Fibroblast of lung (primary cell): ENCODE measurements at regions not wholly inside any gene's neighbourhood (a gene's known extent, or its start where the extent isn't known, plus 50 kb on each side); places are given as distances from the start of the nearest gene placed in this dataset.
A peak's percentile ranks its signal among the peaks of the same experiment; 100 is the strongest.

ENCODE experiments used
- DNase-seq, 2 donors: peaks; one replicate each; pipeline versions ENCODE4 v3.0.0 to v3.0.0-alpha.2; 2010; ENCODE audit warnings: low read depth in 2 of 2
- H2AFZ ChIP-seq: 2 replicates; pipeline ENCODE4 v1.5.1; 2012; ENCODE audit warnings: low read length, control low read depth, inconsistent platforms
- H3K27ac ChIP-seq: 2 replicates; pipeline ENCODE4 v1.5.1; 2011; ENCODE audit warnings: low read length, control low read depth; ENCODE audit not compliant: insufficient read depth
- H3K27me3 ChIP-seq: 2 replicates; pipeline ENCODE4 v1.5.1; 2011; ENCODE audit warnings: mild to moderate bottlenecking, low read length; ENCODE audit not compliant: control insufficient read depth, insufficient read depth
- H3K36me3 ChIP-seq: 2 replicates; pipeline ENCODE4 v1.5.1; 2011; ENCODE audit warnings: low read length; ENCODE audit not compliant: control insufficient read depth, insufficient read depth
- H3K4me1 ChIP-seq: 2 replicates; pipeline ENCODE4 v1.5.1; 2011; ENCODE audit warnings: low read length; ENCODE audit not compliant: control insufficient read depth, insufficient read depth; ENCODE audit errors: extremely low read depth
- H3K4me2 ChIP-seq: 2 replicates; pipeline ENCODE4 v1.5.1; 2011; ENCODE audit warnings: low read length, control low read depth; ENCODE audit not compliant: insufficient read depth; ENCODE audit errors: extremely low read depth
- H3K4me3 ChIP-seq, 4 experiments: fragments of 200-600 bp in 1 of 4; sonication (generic) in 1 of 4; replicated peaks in 1 of 4; 2 replicates each; pipeline ENCODE4 v1.5.1; 2011 to 2016; ENCODE audit warnings: low read length in 4 of 4, low read depth in 3 of 4, mild to moderate bottlenecking in 3 of 4, control low read depth in 2 of 4, inconsistent platforms in 1 of 4, mixed read lengths in 1 of 4; ENCODE audit not compliant: insufficient read depth in 1 of 4; ENCODE audit errors: control extremely low read depth in 1 of 4
- H3K79me2 ChIP-seq: 2 replicates; pipeline ENCODE4 v1.5.1; 2012; ENCODE audit warnings: mild to moderate bottlenecking, low read length, inconsistent platforms; ENCODE audit not compliant: control insufficient read depth, insufficient read depth
- H3K9ac ChIP-seq: 2 replicates; pipeline ENCODE4 v1.5.1; 2011; ENCODE audit warnings: mild to moderate bottlenecking, low read length, control low read depth; ENCODE audit not compliant: insufficient read depth
- H3K9me3 ChIP-seq: 2 replicates; pipeline ENCODE4 v1.5.1; 2012; ENCODE audit warnings: low read depth, low read length; ENCODE audit not compliant: control insufficient read depth, insufficient read depth
- H4K20me1 ChIP-seq: 2 replicates; pipeline ENCODE4 v1.5.1; 2011; ENCODE audit warnings: low read length; ENCODE audit not compliant: control insufficient read depth, insufficient read depth; ENCODE audit errors: extremely low read depth
- EZH2 ChIP-seq: IDR thresholded peaks from 2 replicates; pipeline ENCODE4 v1.5.1; 2012; ENCODE audit warnings: low read length, control low read depth, mild to moderate bottlenecking; ENCODE audit errors: missing control alignments
- TF ChIP-seq, protein P1 (sequence below), 2 donors: IDR thresholded peaks in 1 of 2; conservative IDR thresholded peaks in 1 of 2; 1 replicate in 1 of 2; 2 replicates in 1 of 2; pipeline ENCODE4 v1.5.1; 2011 to 2012; ENCODE audit warnings: low read length in 2 of 2, control low read depth in 1 of 2, inconsistent platforms in 1 of 2, low read depth in 1 of 2, mild to moderate bottlenecking in 1 of 2

DNA sequence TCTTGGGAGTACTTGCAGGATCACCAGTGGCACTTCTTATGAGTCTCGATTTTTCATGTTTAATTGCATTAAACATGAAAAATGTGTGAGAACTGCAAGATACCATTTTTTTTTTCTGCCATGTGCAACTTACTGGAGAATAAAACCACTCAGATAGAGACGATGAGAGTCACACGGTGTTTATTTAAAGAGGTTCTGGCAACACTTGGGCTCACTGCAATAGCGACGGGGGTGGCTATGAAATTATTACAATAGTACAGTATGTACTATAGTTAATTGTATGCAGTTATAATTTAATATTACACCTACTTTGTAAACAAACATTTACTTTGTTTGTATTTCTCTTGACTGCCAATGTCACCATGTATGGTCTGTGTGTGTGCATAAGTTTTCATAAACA, 479.8 kb downstream of the NUP35 start:
- Histone ChIP-seq H4K20me1 (no peaks in the 10 kb centered on the region), H3K9me3 (no peaks in the 10 kb centered on the region), H3K27ac (no peak overlapping the region), H2AFZ (no peak overlapping the region), H3K4me1 (no peaks in the 10 kb centered on the region), H3K4me3 (no peak overlapping the region), H3K27me3 (no peaks in the 10 kb centered on the region), H3K79me2 (no peaks in the 10 kb centered on the region), H3K36me3 (no peaks in the 10 kb centered on the region), H3K4me2 (no peak overlapping the region), H3K9ac (no peak overlapping the region)
- TF ChIP-seq, protein P1, sequence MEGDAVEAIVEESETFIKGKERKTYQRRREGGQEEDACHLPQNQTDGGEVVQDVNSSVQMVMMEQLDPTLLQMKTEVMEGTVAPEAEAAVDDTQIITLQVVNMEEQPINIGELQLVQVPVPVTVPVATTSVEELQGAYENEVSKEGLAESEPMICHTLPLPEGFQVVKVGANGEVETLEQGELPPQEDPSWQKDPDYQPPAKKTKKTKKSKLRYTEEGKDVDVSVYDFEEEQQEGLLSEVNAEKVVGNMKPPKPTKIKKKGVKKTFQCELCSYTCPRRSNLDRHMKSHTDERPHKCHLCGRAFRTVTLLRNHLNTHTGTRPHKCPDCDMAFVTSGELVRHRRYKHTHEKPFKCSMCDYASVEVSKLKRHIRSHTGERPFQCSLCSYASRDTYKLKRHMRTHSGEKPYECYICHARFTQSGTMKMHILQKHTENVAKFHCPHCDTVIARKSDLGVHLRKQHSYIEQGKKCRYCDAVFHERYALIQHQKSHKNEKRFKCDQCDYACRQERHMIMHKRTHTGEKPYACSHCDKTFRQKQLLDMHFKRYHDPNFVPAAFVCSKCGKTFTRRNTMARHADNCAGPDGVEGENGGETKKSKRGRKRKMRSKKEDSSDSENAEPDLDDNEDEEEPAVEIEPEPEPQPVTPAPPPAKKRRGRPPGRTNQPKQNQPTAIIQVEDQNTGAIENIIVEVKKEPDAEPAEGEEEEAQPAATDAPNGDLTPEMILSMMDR (conservative IDR thresholded peaks at IDR 0.05 in 1 of 2, IDR thresholded peaks at IDR 0.05 in 1 of 2; ENCODE audit: low read depth in 1 of 2, low read length in 2 of 2), result no peak
- no peak for TF ChIP-seq EZH2
- DNase-seq, result no peak

DNA sequence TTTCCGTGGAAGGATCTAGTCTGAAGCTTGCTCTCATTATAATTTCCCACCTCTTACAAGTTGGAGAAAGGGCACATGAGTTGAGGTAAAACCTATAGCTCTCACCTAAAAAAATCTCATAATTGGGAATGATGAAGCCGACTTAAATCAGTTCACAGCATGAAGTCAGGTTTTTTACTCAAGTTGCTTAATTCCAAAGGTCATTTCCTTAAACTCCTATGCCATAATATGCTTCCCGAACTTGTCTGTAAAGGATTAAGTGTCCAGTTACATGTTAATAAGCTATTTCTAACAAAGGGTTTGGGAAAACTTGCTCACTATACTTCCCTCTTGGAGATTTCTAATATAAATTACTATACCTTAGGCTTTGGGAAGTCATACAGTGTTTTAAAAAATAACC, 481.2 kb downstream of the NUP35 start:
- Histone ChIP-seq H3K27me3 (no peaks in the 10 kb centered on the region), H3K9me3 (no peaks in the 10 kb centered on the region), H4K20me1 (no peaks in the 10 kb centered on the region), H3K4me3 (no peak overlapping the region), H3K79me2 (no peaks in the 10 kb centered on the region), H3K27ac (no peak overlapping the region), H2AFZ (no peak overlapping the region), H3K9ac (no peak overlapping the region), H3K36me3 (no peaks in the 10 kb centered on the region), H3K4me1 (no peaks in the 10 kb centered on the region), H3K4me2 (no peak overlapping the region)
- TF ChIP-seq, protein P1 (conservative IDR thresholded peaks at IDR 0.05 in 1 of 2, IDR thresholded peaks at IDR 0.05 in 1 of 2; ENCODE audit: low read depth in 1 of 2, low read length in 2 of 2), result no peak
- TF ChIP-seq EZH2, result no peak
- no peak for DNase-seq

DNA sequence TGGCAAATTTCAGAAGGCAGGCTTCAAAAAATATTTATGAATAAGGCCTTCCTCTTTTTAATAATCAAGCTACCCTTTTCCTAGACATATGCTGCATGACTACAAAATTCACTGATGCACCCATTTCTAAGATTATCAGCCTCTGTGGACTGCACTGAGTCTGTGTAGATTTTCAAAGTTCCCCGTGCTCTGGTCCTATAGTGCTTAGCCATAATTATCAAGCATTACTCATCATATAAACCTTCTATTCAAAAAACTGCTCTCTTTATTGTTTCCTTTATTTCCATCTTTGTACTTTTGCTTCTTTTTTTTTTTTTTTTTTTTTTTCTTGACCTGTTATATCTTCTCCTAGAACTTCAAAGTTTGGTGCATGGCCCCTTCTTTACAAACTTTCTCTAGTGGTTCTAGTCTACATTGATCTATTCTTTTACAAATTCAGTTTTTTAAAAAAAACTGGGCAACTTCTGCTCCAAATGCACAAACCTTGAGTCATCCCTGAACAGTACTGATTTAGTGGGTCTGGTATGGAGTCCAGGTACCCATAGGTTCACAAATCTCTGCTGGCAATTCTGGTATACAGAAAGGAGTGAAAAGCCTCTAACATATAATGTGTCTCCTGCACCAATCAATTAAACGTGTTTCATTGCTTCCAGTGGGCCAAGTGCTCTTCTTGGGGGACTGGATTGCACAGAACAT, 481.9 kb downstream of the NUP35 start:
- no peaks in the 10 kb centered on the region for H3K36me3 ChIP-seq
- peak in 1 of 2 donors; percentile 1 for DNase-seq
- H3K4me2 ChIP-seq, result no peak overlapping the region
- no peaks in the 10 kb centered on the region for H3K27me3 ChIP-seq
- no peak overlapping the region for H3K4me3 ChIP-seq
- H4K20me1 ChIP-seq, result no peaks in the 10 kb centered on the region
- no peak overlapping the region for H2AFZ ChIP-seq
- H3K79me2 ChIP-seq, result no peaks in the 10 kb centered on the region
- no peaks in the 10 kb centered on the region for H3K9me3 ChIP-seq
- H3K4me1 ChIP-seq, result no peaks in the 10 kb centered on the region
- H3K27ac ChIP-seq, result no peak overlapping the region
- H3K9ac ChIP-seq, result no peak overlapping the region
- no peak for TF ChIP-seq EZH2
- TF ChIP-seq, protein P1 (conservative IDR thresholded peaks at IDR 0.05 in 1 of 2, IDR thresholded peaks at IDR 0.05 in 1 of 2; ENCODE audit: low read depth in 1 of 2, low read length in 2 of 2), result no peak
